Calu3 (cell line): ENCODE measurements at regions not wholly inside any gene's neighbourhood (a gene's known extent, or its start where the extent isn't known, plus 50 kb on each side); places are given as distances from the start of the nearest gene placed in this dataset.

ENCODE experiments used
- BruUV-seq: library from RNA; stranded (reverse); fragments of 400-500 nt; replicated peaks from 2 replicates; lab custom pipeline; 2021; lab: Mats Ljungman, UMichigan
- CTCF ChIA-PET: fragments of 300-600 bp; sonication (Branson Sonifier 250); formaldehyde crosslinking; loops from one replicate; lab custom pipeline; 2022; ENCODE audit warnings: antibody characterized with exemption; lab: Charles Lee
- DNase-seq: peaks from one replicate; pipeline ENCODE4 v3.0.0; 2022
- H3K27ac Mint-ChIP-seq: one replicate; pipeline ENCODE4 v1.8.0; 2022; ENCODE audit warnings: mixed read lengths; ENCODE audit not compliant: unreplicated experiment
- H3K27me3 Mint-ChIP-seq: one replicate; pipeline ENCODE4 v1.8.0; 2022; ENCODE audit warnings: mixed read lengths; ENCODE audit not compliant: unreplicated experiment
- H3K36me3 Mint-ChIP-seq: one replicate; pipeline ENCODE4 v1.8.0; 2022; ENCODE audit warnings: mild to moderate bottlenecking, moderate library complexity, mixed read lengths; ENCODE audit not compliant: insufficient read depth, unreplicated experiment
- H3K4me1 Mint-ChIP-seq: one replicate; pipeline ENCODE4 v1.8.0; 2022; ENCODE audit warnings: mild to moderate bottlenecking, low read depth, mixed read lengths; ENCODE audit not compliant: unreplicated experiment
- H3K4me3 Mint-ChIP-seq: one replicate; pipeline ENCODE4 v1.8.0; 2022; ENCODE audit warnings: mild to moderate bottlenecking, low read depth, moderate library complexity, mixed read lengths; ENCODE audit not compliant: unreplicated experiment
- H3K9me3 Mint-ChIP-seq: one replicate; pipeline ENCODE4 v1.8.0; 2022; ENCODE audit warnings: low read depth, mixed read lengths; ENCODE audit not compliant: unreplicated experiment
- intact Hi-C: fragments of 100-400 bp; cut with micrococcal nuclease; formaldehyde crosslinking; loops from one replicate; pipeline ENCODE4 v1.10.0; 2022; ENCODE audit not compliant: unreplicated experiment
- TF ChIP-seq, protein P1 (sequence below): fragments of 200-600 bp; IDR thresholded peaks from one replicate; pipeline ENCODE4 v1.8.0; 2022; ENCODE audit warnings: antibody characterized with exemption; ENCODE audit not compliant: unreplicated experiment

DNA sequence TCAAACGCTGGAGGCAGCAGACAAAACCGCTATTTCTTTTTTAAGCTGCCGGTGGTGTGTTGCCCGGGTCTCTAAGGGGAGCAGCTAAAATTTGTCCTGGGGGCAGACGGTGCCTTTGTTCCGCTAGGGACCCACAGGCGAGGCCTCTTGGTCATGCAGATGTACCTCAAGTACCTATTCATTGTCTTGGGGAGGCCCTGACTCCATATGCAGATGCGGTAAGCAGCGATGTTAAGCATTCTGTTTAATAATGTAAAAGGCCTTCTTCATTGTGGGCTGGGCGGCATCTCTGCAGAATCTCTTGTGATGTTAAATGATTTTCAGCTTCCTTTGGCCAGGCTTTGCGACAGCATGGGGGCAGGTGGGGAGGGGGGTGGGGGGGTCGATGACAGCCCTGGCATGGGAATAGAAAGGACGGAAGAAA is 98.9 kb upstream of the PJA1 start:
- intact Hi-C loops, result no loop called here
- BruUV-seq, result no TSS peak
- no peaks in the 10 kb centered on the region for H3K36me3 Mint-ChIP-seq
- CTCF ChIA-PET, result no interaction called here
- H3K4me3 Mint-ChIP-seq, result no peak overlapping the region
- H3K27me3 Mint-ChIP-seq, result peaks cover 13% of the 10 kb centered on the region
- H3K9me3 Mint-ChIP-seq, result no peaks in the 10 kb centered on the region
- peaks cover 8% of the 10 kb centered on the region for H3K4me1 Mint-ChIP-seq
- TF ChIP-seq, protein P1, sequence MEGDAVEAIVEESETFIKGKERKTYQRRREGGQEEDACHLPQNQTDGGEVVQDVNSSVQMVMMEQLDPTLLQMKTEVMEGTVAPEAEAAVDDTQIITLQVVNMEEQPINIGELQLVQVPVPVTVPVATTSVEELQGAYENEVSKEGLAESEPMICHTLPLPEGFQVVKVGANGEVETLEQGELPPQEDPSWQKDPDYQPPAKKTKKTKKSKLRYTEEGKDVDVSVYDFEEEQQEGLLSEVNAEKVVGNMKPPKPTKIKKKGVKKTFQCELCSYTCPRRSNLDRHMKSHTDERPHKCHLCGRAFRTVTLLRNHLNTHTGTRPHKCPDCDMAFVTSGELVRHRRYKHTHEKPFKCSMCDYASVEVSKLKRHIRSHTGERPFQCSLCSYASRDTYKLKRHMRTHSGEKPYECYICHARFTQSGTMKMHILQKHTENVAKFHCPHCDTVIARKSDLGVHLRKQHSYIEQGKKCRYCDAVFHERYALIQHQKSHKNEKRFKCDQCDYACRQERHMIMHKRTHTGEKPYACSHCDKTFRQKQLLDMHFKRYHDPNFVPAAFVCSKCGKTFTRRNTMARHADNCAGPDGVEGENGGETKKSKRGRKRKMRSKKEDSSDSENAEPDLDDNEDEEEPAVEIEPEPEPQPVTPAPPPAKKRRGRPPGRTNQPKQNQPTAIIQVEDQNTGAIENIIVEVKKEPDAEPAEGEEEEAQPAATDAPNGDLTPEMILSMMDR, result no peak
- DNase-seq, result no peak
- no peak overlapping the region for H3K27ac Mint-ChIP-seq

DNA sequence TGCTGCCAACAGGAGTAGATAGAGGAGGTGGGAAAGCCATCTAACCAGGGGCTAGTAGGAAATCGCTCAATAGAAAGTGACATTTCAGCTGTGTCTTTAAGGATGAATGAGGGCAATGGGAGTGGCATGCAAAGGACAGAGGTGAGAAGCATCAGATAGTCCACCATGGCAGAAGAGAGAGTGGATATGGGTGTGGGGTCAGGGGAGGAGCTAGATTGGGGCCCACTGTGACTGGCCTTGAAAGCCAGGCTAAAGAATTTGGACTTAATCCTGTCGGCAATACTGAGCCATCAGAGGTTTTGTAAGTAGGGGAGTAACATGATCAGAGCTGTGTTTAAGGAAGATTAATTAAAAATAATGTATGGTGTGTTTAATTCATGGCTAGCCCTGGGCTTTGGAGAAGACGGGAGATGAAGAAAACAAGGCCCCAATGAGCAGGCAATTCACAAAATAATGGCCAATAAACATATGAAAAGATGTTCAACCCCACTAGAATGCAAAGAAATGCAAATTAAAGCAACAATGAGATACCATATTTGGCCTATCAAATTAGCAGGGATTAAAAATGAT is 98.1 kb upstream of the PJA1 start:
- H3K4me1 Mint-ChIP-seq, result peaks cover under 1% of the 10 kb centered on the region
- H3K27me3 Mint-ChIP-seq, result peaks cover 14% of the 10 kb centered on the region
- no peaks in the 10 kb centered on the region for H3K9me3 Mint-ChIP-seq
- TF ChIP-seq, protein P1, result no peak
- H3K4me3 Mint-ChIP-seq, result no peak overlapping the region
- DNase-seq, result no peak
- no peak overlapping the region for H3K27ac Mint-ChIP-seq
- CTCF ChIA-PET, result no interaction called here
- H3K36me3 Mint-ChIP-seq, result no peaks in the 10 kb centered on the region
- intact Hi-C loops, result no loop called here
- no TSS peak for BruUV-seq

DNA sequence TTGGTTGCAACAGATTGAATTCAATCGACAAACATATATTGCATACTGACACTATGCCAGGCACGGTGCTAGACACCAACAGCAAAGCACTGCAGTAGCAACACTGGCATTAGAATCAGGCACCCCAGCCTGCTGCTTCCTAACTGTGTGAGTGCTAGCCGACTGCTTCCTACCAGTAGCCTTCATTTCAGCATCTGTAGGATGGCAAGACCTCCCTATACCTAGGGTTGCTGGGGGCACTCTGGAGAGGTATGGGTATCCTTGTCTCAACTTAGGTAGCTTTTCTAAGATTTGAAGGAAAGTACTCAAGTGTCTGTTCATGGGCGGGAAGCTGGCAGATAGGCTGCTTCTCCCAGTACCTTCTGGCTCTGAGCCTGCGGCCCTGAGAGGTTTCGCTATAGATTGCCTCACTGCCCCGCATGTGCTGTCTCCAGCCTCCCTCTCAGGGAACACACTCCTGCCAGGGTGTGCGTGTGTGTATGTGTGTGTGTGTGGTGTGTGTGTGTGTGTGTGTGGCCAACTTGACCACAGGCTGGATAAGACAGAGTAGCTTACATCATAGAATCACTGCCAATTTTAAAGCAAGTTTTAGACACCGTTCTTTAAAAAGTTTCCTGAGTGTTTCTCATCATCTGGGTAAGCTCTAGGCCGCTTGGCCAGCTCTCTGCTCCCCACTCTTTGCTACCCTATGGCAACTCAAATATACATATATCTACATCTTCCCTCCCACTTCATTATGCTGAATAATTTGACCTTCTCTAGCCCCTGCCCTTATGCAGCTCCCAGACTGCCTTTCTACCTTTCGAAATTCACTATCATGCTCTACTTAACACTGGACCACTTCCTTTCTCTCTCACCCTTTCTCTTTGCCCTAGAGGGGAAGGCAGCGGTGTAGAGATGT is 97.0 kb upstream of the PJA1 start:
- TF ChIP-seq, protein P1, result no peak
- peaks cover 14% of the 10 kb centered on the region for H3K27me3 Mint-ChIP-seq
- no peak overlapping the region for H3K4me3 Mint-ChIP-seq
- no peaks in the 10 kb centered on the region for H3K9me3 Mint-ChIP-seq
- H3K27ac Mint-ChIP-seq, result no peak overlapping the region
- intact Hi-C loops, result no loop called here
- H3K36me3 Mint-ChIP-seq, result no peaks in the 10 kb centered on the region
- H3K4me1 Mint-ChIP-seq, result no peaks in the 10 kb centered on the region
- CTCF ChIA-PET, result no interaction called here
- BruUV-seq, result no TSS peak
- no peak for DNase-seq

DNA sequence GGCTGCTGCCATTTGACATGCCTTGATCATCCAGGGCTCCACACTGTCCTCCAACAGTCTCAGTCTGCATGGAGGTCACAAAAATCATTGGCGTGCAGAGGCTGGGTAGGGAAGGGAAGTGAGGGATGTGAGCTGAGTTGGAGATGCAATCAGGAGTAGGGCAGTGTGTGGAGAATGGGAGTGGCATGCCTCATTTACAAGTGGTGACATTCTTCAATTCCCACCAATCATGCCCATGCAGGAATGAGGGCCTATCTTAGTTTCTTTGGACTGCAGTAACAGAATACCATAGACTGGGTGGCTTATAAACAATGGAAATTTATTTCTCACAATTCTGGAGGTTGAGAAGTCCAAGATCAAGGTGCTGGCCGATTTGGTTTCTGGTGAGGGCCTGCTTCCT is 94.9 kb upstream of the PJA1 start:
- no peak overlapping the region for H3K27ac Mint-ChIP-seq
- intact Hi-C loops, result no loop called here
- CTCF ChIA-PET, result no interaction called here
- no TSS peak for BruUV-seq
- no peak overlapping the region for H3K4me3 Mint-ChIP-seq
- DNase-seq, result no peak
- no peaks in the 10 kb centered on the region for H3K4me1 Mint-ChIP-seq
- TF ChIP-seq, protein P1, result no peak
- H3K36me3 Mint-ChIP-seq, result no peaks in the 10 kb centered on the region
- no peaks in the 10 kb centered on the region for H3K9me3 Mint-ChIP-seq
- peaks cover 14% of the 10 kb centered on the region for H3K27me3 Mint-ChIP-seq
